Type B pancreatic cell (in vitro differentiated cells): ENCODE measurements at regions not wholly inside any gene's neighbourhood (a gene's known extent, or its start where the extent isn't known, plus 50 kb on each side); places are given as distances from the start of the nearest gene placed in this dataset.

Source experiments
- DNase-seq: peaks from one replicate; pipeline ENCODE4 v3.0.0; 2021; ENCODE audit warnings: mixed read lengths; ENCODE audit not compliant: unreplicated experiment; ENCODE audit errors: extremely low spot score
- H3K27ac Mint-ChIP-seq: 2 replicates; pipeline ENCODE4 v1.8.0; 2021; ENCODE audit warnings: mild to moderate bottlenecking, mixed read lengths
- H3K27me3 Mint-ChIP-seq: 2 replicates; pipeline ENCODE4 v1.8.0; 2021; ENCODE audit warnings: mixed read lengths
- H3K36me3 Mint-ChIP-seq: 2 replicates; pipeline ENCODE4 v1.8.0; 2021; ENCODE audit warnings: mixed read lengths
- H3K4me1 Mint-ChIP-seq: one replicate; pipeline ENCODE4 v1.8.0; 2021; ENCODE audit warnings: mixed read lengths; ENCODE audit not compliant: unreplicated experiment
- H3K4me3 Mint-ChIP-seq: 2 replicates; pipeline ENCODE4 v1.8.0; 2021; ENCODE audit warnings: mild to moderate bottlenecking, mixed read lengths
- H3K9me3 Mint-ChIP-seq: 2 replicates; pipeline ENCODE4 v1.8.0; 2021; ENCODE audit warnings: mixed read lengths
- CTCF ChIP-seq: fragments of 200-600 bp; sonication (generic); conservative IDR thresholded peaks from 2 replicates; pipeline ENCODE4 v1.5.0; 2021; ENCODE audit warnings: antibody characterized with exemption, mild to moderate bottlenecking

DNA sequence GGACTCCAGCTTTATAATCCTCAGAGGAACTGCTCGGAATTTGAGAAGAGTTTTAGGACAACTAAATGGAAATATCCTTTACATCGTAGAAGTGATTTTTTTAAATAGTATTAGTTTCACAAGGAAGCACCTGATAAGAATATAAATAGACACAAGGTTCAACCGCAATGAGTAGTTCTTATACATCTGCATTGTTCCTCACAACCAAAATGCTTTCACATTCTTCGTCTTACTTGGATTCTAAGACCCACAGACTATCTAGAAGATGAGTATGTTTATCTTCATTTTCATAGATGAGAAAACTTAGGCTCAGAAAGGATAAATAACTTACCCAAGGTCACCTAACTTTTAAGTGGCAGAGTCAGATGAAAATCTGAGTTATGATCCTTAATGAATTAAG is 469.0 kb downstream of the GALC start:
- no peak for TF ChIP-seq CTCF
- no peak for DNase-seq
- Mint-ChIP-seq H3K27me3 (peaks cover 3% of the 10 kb centered on the region), H3K27ac (no peak overlapping the region), H3K4me1 (peaks cover 14% of the 10 kb centered on the region), H3K36me3 (no peaks in the 10 kb centered on the region), H3K4me3 (no peak overlapping the region), H3K9me3 (peaks cover 10% of the 10 kb centered on the region)

DNA sequence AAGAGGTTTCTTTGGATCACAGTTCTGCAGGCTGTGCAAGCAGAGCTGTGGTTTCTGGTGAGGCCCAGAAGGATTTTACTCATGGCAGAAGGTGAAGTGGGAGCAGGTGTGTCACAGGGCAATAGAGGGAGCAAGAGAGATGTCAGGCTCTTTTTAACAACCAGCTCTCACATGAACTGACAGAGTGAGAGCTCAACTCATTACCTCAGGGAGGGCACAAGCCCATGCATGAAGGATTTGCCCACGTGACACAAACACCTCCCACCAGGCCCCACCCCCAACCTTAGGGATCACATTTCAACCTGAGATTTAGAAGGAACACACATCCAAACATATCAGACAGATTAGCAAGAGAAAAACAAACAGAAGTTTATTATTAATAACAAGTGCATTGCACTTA is 470.4 kb downstream of the GALC start:
- peaks cover 14% of the 10 kb centered on the region for H3K4me1 Mint-ChIP-seq
- H3K9me3 Mint-ChIP-seq: peaks cover 10% of the 10 kb centered on the region
- no peak for DNase-seq
- H3K4me3 Mint-ChIP-seq: no peak overlapping the region
- H3K27me3 Mint-ChIP-seq: no peaks in the 10 kb centered on the region
- TF ChIP-seq CTCF: no peak
- no peak overlapping the region for H3K27ac Mint-ChIP-seq
- H3K36me3 Mint-ChIP-seq: no peaks in the 10 kb centered on the region

DNA sequence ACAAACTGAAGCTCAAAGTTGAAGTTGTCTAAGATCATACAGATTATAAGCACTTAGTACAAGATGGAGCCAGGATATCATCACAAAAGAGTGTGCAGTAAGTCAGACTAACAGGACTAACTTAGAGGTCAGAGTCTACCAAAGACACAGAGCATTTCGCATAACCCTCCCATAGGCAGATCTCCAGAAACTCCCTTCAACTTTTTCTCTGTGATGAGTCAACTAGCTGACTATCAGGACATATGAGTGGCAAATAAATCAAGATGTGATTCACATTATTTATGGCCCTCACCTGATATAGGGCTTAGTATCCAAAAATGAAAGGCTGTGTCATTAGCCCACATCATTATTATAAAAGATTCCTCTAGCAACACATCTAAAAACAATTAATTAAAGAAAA is 484.6 kb downstream of the GALC start:
- no peak for DNase-seq
- Mint-ChIP-seq H3K4me1 (peaks cover 3% of the 10 kb centered on the region), H3K27me3 (no peaks in the 10 kb centered on the region), H3K36me3 (no peaks in the 10 kb centered on the region), H3K4me3 (no peak overlapping the region), H3K9me3 (no peaks in the 10 kb centered on the region), H3K27ac (no peak overlapping the region)
- no peak for TF ChIP-seq CTCF

- Mint-ChIP-seq H3K9me3 (no peaks in the 10 kb centered on the region), H3K27me3 (no peaks in the 10 kb centered on the region), H3K4me1 (peaks cover 3% of the 10 kb centered on the region), H3K36me3 (no peaks in the 10 kb centered on the region), H3K4me3 (no peak overlapping the region), H3K27ac (no peak overlapping the region)
- no peak for TF ChIP-seq CTCF
- DNase-seq: no peak
Measured at GRCh38 chr14:87503711-87504110, 489.3 kb downstream of the GALC start.

- no peaks in the 10 kb centered on the region for H3K9me3 Mint-ChIP-seq
- no peak overlapping the region for H3K27ac Mint-ChIP-seq
- no peak for DNase-seq
- no peak for TF ChIP-seq CTCF
- no peaks in the 10 kb centered on the region for H3K4me1 Mint-ChIP-seq
- H3K27me3 Mint-ChIP-seq: no peaks in the 10 kb centered on the region
- no peak overlapping the region for H3K4me3 Mint-ChIP-seq
- no peaks in the 10 kb centered on the region for H3K36me3 Mint-ChIP-seq
Measured at GRCh38 chr14:87497301-87497700, 495.7 kb downstream of the GALC start.

DNA sequence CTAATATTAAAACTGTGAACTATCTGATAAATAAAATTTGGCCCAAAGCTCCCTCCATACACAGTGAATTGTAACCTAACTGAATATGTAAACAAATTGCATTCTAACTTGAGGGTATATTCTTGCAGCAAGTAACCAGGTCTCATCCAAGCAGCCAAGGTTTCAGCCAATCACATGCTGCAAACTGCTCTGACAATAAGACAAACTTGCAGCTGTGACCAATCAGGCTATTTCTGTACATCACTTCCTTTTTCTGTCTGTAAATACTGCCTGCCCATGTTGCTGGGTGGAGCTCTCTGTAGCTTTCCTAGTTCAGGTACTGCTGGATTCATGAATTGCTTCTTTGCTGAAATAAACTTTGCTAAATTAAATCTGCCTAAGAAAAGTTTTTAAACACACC is 499.0 kb downstream of the GALC start:
- TF ChIP-seq CTCF: no peak

More for the DNA sequence above, 499.0 kb downstream of the GALC start:
- no peak for DNase-seq
- H3K27ac Mint-ChIP-seq: no peak overlapping the region
- H3K27me3 Mint-ChIP-seq: no peaks in the 10 kb centered on the region
- no peaks in the 10 kb centered on the region for H3K9me3 Mint-ChIP-seq
- no peaks in the 10 kb centered on the region for H3K4me1 Mint-ChIP-seq
- H3K4me3 Mint-ChIP-seq: no peak overlapping the region
- no peaks in the 10 kb centered on the region for H3K36me3 Mint-ChIP-seq
